ENCODE measurements at regions not wholly inside any gene's neighbourhood (a gene's known extent, or its start where the extent isn't known, plus 50 kb on each side); places are given as distances from the start of the nearest gene placed in this dataset.

DNA sequence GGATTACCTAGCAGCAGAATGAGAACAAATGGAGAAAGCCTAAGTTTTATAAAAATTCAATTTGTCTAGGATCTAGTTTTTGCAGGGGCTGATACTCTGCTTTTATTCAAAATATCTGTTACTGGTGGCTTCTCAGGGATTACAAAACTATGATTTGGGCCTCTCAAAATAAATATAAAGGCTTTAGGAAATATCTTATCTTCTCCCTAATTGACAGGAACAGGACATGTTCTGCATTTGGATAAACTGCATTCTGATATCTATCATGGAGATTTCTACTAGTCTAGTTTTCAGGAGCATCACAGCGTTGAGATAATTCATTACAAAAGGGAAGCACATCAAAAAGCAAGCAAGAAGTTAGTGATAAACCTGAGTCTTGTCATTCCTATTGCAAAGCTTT is 127.1 kb upstream of the ITGA1 start:
- FAIRE-seq (no peak), DNase-seq (ENCODE audit: insufficient read length) (no peak)
- TF ChIP-seq TAF1 (IDR thresholded peaks at IDR 0.05; ENCODE audit: borderline replicate concordance, low read depth, low read length) (no peak), POLR2AphosphoS5 (IDR thresholded peaks at IDR 0.05; ENCODE audit: low read depth, low read length) (no peak), POLR2A (IDR thresholded peaks at IDR 0.05; ENCODE audit: low read depth, low read length) (no peak)

DNA sequence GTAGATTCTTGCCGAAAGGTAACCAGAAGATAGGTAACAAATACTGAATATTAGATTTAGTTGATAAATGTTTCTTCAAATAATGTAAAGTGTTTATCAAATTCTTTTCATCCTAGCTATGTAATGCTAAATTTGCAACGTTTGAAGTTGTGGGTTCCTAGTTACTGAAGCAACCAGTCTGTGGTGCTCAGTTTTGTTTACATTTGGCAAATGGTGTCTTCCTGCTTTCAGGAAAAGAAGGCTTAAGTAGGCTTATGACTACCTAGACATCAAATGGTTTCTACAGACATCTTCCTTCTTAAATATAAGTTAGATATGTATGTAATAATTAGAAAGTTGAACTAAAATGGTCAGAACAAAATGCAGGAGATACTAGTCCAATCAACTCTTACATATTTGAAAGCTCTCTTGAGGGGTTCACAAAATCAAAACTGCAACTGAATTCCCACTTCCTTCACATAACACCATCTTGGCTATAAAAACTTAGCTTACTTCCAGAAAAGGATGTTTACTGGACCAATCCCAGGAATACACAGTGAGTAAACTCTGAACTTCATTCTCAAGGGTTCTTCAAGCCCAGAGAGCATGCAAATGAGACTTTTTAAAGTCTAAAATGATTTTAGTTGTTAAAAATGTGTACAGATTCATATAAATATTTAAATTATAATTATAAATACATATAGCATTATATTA is 125.7 kb upstream of the ITGA1 start:
- DNase-seq (ENCODE audit: insufficient read length) (no peak), FAIRE-seq (no peak)
- TF ChIP-seq TAF1 (IDR thresholded peaks at IDR 0.05; ENCODE audit: borderline replicate concordance, low read depth, low read length): no peak
- no peak for TF ChIP-seq POLR2A (IDR thresholded peaks at IDR 0.05; ENCODE audit: low read depth, low read length)
- TF ChIP-seq POLR2AphosphoS5 (IDR thresholded peaks at IDR 0.05; ENCODE audit: low read depth, low read length): no peak

DNA sequence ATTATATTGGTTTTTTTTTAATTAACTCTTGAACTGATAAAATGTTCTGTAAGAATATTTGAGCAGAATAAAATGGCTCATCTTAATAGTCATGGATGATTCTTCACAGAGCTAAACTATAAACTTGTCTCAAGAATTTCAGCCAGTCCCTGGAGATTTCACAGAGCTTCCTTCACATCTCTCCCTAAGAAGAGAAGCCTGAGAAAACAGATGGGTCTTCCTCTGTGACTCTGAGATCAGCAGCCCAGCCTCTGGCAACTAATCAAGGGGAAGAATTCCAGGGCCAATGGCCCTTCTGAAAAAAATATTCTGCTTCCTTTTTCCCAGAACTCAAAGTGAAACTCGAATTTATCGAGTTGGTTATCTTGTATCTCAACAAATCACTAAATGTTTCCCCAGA is 122.2 kb upstream of the ITGA1 start:
- TF ChIP-seq TAF1 (IDR thresholded peaks at IDR 0.05; ENCODE audit: borderline replicate concordance, low read depth, low read length) (no peak), POLR2AphosphoS5 (IDR thresholded peaks at IDR 0.05; ENCODE audit: low read depth, low read length) (no peak), POLR2A (IDR thresholded peaks at IDR 0.05; ENCODE audit: low read depth, low read length) (no peak)
- no peak for FAIRE-seq

DNA sequence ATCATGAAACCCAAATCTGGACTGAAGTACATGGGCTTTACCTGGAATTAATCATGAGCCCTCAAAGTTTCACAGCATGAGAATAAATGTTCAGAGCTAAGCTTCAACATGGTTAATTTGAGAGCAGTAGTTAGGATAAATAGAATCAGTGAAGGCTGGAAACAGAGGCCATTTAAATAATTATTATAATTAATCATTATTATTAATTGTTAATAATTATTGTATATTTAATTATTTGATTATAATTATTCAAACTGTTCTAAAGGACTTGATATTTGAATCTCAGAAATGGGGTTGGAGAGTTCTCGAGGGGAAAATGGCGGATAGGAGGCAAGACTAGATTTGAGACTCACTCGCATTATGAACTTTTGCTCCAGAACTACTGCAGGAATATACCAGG is 119.6 kb upstream of the ITGA1 start:
- FAIRE-seq (no peak), DNase-seq (ENCODE audit: insufficient read length) (no peak)
- TF ChIP-seq TAF1 (IDR thresholded peaks at IDR 0.05; ENCODE audit: borderline replicate concordance, low read depth, low read length) (no peak), POLR2AphosphoS5 (IDR thresholded peaks at IDR 0.05; ENCODE audit: low read depth, low read length) (no peak), POLR2A (IDR thresholded peaks at IDR 0.05; ENCODE audit: low read depth, low read length) (no peak)

More for the DNA sequence above, 122.2 kb upstream of the ITGA1 start:
- DNase-seq (ENCODE audit: insufficient read length): no peak

DNA sequence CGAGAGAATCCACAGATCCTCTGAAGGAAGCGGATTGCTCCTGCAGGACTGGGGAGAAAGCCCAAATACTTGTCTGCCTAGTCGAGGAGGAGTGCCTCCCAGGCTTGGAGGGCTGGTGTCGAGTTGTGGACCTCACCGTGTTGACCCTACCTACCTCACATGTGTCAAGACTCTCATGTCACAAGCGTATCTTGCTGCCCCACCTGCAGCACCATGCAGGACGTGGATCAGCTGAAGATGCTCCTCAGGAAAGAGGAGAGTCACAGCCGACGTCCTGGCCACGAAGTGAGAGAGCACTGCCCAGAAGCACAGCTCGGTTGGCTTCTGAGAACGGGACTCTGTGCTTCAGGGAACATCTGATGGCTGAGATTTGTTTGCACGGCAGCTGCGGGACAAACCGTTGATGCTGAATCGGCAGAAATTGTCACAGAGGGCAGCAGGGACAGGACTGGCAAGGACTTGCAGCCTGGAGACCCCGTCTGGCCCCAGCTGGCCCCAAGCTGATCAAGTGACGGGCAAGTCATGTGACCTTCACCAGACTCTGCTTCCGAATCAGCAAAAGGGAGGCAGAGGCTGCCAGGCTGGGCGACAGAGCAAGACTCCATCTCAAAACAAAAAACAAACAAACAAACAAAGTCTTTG is 119.1 kb upstream of the ITGA1 start:
- no peak for FAIRE-seq
- TF ChIP-seq POLR2A (IDR thresholded peaks at IDR 0.05; ENCODE audit: low read depth, low read length) (no peak), TAF1 (IDR thresholded peaks at IDR 0.05; ENCODE audit: borderline replicate concordance, low read depth, low read length) (no peak), POLR2AphosphoS5 (IDR thresholded peaks at IDR 0.05; ENCODE audit: low read depth, low read length) (no peak)
- DNase-seq (ENCODE audit: insufficient read length): no peak

DNA sequence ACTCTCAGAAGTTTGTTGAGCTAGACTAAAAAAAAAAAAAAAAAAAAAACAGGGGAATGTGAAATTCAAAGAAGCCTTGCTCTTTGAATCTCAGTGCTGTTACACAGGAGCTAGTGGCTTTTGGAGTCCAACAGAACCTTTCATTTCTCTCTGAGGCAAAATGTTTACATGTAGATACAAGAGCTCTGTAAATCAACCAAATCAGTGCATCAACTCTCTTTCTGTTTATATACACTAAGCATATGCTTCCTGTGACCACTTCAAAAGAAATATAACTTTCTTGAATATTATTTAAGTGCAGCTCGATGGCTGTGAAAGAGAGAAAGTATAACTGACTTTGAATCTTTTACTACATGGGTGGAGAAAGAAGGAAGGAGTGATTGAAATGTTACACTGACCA is 115.3 kb upstream of the ITGA1 start:
- FAIRE-seq (no peak), DNase-seq (ENCODE audit: insufficient read length) (no peak)

DNA sequence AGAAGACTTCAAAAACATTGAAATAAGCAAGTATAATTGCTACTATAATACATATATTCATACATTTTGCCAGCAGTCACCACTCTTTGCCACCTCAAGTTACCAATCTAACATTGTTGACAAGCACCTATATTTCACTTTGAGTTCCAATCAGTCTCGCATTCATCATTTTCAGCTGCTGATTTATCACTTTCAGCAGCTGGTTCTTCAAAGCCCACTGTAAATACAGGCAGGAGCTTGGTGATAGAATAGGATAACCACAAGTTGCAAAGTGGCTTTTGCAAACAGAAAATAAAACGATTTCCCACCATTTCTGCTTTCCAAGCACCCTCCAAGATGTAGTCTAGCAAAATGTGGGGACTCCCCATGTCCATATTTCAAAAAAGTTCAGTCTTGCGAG is 114.2 kb upstream of the ITGA1 start:
- FAIRE-seq: no peak
- DNase-seq (ENCODE audit: insufficient read length): no peak
- TF ChIP-seq TAF1 (IDR thresholded peaks at IDR 0.05; ENCODE audit: borderline replicate concordance, low read depth, low read length) (no peak), POLR2AphosphoS5 (IDR thresholded peaks at IDR 0.05; ENCODE audit: low read depth, low read length) (no peak), POLR2A (IDR thresholded peaks at IDR 0.05; ENCODE audit: low read depth, low read length) (no peak)

More for the DNA sequence above, 115.3 kb upstream of the ITGA1 start:
- no peak for TF ChIP-seq POLR2AphosphoS5 (IDR thresholded peaks at IDR 0.05; ENCODE audit: low read depth, low read length)
- TF ChIP-seq TAF1 (IDR thresholded peaks at IDR 0.05; ENCODE audit: borderline replicate concordance, low read depth, low read length): no peak
- TF ChIP-seq POLR2A (IDR thresholded peaks at IDR 0.05; ENCODE audit: low read depth, low read length): no peak

DNA sequence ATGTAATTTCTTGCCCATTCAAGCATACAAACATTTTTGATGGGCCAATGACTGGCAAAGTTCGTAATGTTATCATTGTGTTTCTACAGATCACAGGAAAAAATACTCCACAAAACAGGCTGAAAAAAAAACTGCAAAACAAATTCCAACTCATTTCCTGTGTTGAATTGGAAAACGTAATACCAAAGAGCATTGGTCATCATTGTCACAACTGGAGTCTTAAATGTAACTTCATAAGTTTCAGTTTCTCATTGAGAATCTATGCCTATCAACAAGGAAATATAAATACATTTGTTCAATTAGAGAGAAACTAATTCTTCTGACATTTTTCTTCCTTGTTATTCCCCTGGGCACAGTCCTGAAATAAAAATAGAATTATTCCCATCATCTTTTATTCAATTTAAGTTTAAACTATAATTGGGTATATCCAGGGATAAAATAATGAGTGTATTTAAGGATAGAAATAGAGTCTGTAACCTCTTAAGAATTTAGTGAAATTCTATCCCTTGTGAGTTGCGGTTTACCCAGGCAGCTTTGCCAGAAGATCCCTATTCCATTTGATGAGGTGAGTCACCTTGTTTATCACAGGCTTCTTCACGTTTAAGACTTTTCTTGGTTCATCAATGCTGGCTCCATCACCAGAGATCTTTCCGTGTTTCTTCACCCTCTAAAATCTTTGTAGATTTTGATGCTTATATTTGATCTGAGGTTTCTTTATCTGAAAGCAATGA is 112.7 kb upstream of the ITGA1 start:
- no peak for FAIRE-seq

DNA sequence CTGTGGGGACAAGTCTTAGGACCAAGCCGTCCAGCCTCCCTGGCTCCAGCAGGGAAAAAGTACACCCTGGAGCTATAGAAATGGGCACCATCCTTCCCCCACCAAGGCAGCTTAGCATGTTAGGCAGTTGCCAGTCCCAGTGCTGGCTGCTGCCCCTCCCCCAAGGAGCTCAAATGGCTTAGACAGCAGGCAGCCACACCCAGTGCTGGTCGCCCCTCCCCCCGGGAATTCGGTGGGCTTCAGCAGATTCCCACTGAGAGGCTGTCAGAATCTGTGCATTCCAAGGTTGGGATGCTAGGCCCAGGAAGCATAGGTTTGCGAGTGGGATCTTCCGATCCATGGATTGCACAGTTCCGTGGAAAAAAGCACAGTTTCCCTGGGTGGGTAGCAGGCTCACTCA is 105.2 kb upstream of the ITGA1 start:
- FAIRE-seq: no peak
- no peak for DNase-seq (ENCODE audit: insufficient read length)
- no peak for TF ChIP-seq TAF1 (IDR thresholded peaks at IDR 0.05; ENCODE audit: borderline replicate concordance, low read depth, low read length)
- TF ChIP-seq POLR2AphosphoS5 (IDR thresholded peaks at IDR 0.05; ENCODE audit: low read depth, low read length): no peak
- TF ChIP-seq POLR2A (IDR thresholded peaks at IDR 0.05; ENCODE audit: low read depth, low read length): no peak

More for the DNA sequence above, 112.7 kb upstream of the ITGA1 start:
- DNase-seq (ENCODE audit: insufficient read length): no peak
- TF ChIP-seq TAF1 (IDR thresholded peaks at IDR 0.05; ENCODE audit: borderline replicate concordance, low read depth, low read length) (no peak), POLR2AphosphoS5 (IDR thresholded peaks at IDR 0.05; ENCODE audit: low read depth, low read length) (no peak), POLR2A (IDR thresholded peaks at IDR 0.05; ENCODE audit: low read depth, low read length) (no peak)

DNA sequence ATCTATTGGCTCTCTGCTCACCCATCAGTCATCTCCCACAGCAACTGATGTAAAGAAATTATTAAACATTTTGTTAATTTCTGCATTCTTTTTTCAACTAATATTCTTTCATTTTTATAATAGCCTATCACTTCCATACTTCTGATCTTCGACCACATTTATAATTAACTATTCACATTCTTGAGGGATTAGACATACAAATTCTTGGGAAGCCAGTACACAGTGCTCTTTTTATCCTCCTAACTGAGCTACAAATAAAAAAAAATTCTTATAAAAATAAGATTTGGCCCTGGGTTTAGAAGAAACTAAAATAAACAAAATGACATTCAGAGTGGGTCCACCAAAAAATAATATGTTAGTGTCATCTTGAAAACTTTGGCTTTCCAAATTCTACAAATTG is 103.7 kb upstream of the ITGA1 start:
- FAIRE-seq (no peak), DNase-seq (ENCODE audit: insufficient read length) (no peak)
- TF ChIP-seq POLR2A (IDR thresholded peaks at IDR 0.05; ENCODE audit: low read depth, low read length): no peak
- TF ChIP-seq TAF1 (IDR thresholded peaks at IDR 0.05; ENCODE audit: borderline replicate concordance, low read depth, low read length): no peak
- no peak for TF ChIP-seq POLR2AphosphoS5 (IDR thresholded peaks at IDR 0.05; ENCODE audit: low read depth, low read length)

DNA sequence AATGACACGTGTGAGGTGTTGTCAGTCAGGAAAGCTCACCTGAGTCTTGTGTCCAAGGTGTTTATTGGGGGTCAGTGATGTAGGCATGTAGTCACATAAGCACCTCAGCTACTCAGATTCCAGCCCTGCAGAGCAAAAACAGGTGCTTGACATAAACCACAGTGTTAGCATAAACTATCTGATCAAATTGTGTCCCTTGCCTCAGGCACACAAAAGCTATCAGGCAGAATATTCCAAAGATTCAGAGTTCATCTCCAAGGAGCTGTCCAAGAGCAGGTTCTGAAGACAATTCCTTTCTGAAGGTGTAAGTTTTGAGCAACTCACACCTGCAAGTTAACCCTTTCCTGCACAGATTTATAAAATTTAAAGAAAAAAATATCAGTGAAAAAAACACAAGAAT is 102.2 kb upstream of the ITGA1 start:
- no peak for DNase-seq (ENCODE audit: insufficient read length)
- FAIRE-seq: no peak
- TF ChIP-seq POLR2AphosphoS5 (IDR thresholded peaks at IDR 0.05; ENCODE audit: low read depth, low read length): no peak
- no peak for TF ChIP-seq POLR2A (IDR thresholded peaks at IDR 0.05; ENCODE audit: low read depth, low read length)
- no peak for TF ChIP-seq TAF1 (IDR thresholded peaks at IDR 0.05; ENCODE audit: borderline replicate concordance, low read depth, low read length)

All from GM12892 (cell line).